ENCODE measurements at regions not wholly inside any gene's neighbourhood (a gene's known extent, or its start where the extent isn't known, plus 50 kb on each side); places are given as distances from the start of the nearest gene placed in this dataset.

DNA sequence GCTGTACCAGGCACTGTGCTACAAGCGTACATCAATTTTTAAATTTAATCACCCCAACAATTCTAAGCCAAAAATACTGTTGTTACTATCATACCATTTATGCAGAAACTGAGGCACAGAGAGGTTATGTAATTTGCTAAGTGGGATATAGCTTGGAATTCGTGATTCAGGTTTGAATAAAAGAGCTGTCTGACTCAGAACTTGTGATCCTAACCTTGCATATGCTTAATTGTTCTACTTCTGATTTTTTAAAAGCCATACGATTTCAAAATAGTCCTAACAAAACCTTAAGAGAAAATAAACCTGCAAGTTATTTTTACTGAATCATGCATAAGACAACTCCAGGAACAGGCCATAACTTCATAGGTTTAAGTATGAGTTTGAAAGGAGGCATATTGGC, 498.0 kb upstream of the CFAP20DC start (continued):
- TF ChIP-seq, protein P1, sequence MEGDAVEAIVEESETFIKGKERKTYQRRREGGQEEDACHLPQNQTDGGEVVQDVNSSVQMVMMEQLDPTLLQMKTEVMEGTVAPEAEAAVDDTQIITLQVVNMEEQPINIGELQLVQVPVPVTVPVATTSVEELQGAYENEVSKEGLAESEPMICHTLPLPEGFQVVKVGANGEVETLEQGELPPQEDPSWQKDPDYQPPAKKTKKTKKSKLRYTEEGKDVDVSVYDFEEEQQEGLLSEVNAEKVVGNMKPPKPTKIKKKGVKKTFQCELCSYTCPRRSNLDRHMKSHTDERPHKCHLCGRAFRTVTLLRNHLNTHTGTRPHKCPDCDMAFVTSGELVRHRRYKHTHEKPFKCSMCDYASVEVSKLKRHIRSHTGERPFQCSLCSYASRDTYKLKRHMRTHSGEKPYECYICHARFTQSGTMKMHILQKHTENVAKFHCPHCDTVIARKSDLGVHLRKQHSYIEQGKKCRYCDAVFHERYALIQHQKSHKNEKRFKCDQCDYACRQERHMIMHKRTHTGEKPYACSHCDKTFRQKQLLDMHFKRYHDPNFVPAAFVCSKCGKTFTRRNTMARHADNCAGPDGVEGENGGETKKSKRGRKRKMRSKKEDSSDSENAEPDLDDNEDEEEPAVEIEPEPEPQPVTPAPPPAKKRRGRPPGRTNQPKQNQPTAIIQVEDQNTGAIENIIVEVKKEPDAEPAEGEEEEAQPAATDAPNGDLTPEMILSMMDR (conservative IDR thresholded peaks at IDR 0.05; ENCODE audit: low read depth in 2 of 2): no peak
- TF ChIP-seq, protein P2, sequence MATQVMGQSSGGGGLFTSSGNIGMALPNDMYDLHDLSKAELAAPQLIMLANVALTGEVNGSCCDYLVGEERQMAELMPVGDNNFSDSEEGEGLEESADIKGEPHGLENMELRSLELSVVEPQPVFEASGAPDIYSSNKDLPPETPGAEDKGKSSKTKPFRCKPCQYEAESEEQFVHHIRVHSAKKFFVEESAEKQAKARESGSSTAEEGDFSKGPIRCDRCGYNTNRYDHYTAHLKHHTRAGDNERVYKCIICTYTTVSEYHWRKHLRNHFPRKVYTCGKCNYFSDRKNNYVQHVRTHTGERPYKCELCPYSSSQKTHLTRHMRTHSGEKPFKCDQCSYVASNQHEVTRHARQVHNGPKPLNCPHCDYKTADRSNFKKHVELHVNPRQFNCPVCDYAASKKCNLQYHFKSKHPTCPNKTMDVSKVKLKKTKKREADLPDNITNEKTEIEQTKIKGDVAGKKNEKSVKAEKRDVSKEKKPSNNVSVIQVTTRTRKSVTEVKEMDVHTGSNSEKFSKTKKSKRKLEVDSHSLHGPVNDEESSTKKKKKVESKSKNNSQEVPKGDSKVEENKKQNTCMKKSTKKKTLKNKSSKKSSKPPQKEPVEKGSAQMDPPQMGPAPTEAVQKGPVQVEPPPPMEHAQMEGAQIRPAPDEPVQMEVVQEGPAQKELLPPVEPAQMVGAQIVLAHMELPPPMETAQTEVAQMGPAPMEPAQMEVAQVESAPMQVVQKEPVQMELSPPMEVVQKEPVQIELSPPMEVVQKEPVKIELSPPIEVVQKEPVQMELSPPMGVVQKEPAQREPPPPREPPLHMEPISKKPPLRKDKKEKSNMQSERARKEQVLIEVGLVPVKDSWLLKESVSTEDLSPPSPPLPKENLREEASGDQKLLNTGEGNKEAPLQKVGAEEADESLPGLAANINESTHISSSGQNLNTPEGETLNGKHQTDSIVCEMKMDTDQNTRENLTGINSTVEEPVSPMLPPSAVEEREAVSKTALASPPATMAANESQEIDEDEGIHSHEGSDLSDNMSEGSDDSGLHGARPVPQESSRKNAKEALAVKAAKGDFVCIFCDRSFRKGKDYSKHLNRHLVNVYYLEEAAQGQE (IDR thresholded peaks at IDR 0.05; ENCODE audit: unreplicated experiment): no peak
- TF ChIP-seq STAT1 (IDR thresholded peaks at IDR 0.05; ENCODE audit: unreplicated experiment) (no peak), CREB1 (CRISPR knock-in tag; IDR thresholded peaks at IDR 0.05; ENCODE audit: low read depth) (no peak)

DNA sequence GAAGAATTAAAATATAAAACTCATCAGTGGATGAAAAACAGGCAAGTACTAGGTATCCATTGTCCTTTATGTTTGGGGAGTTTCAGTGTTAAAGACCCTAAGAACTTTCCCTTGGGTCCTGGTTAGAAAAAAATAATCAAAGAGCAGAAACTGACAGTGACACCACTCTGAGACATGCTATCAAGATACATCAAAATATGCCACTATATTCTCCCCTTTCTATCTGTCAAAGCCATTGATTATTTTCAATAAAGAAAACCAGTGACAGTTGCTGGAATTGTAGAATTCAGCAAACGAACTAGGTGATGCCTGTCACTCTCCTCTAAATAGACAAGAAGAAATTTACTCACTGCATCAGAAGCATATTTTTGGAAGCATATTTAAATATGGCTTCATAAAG, 496.7 kb upstream of the CFAP20DC start:
- Histone ChIP-seq H3F3A (replicated peaks; ENCODE audit: low read depth) (no peaks in the 10 kb centered on the region), H3K9me2 (ENCODE audit: insufficient read depth) (peaks cover 5% of the 10 kb centered on the region; the same call in 1 of the 2 replicates), H3K79me2 (replicated peaks; ENCODE audit: insufficient read depth) (no peaks in the 10 kb centered on the region), H2AFZ (no peak overlapping the region), H3K4me2 (no peak overlapping the region), H3K27me3 (ENCODE audit: insufficient read depth) (no peaks in the 10 kb centered on the region), H3K36me3 (ENCODE audit: insufficient read depth) (no peaks in the 10 kb centered on the region), H4K20me1 (replicated peaks; ENCODE audit: insufficient read depth) (no peaks in the 10 kb centered on the region), H3K4me3 (no peak overlapping the region), H3K27ac (ENCODE audit: low read depth) (no peak overlapping the region), H3K4me1 (ENCODE audit: insufficient read depth) (no peaks in the 10 kb centered on the region)
- Mint-ChIP-seq H3K36me3 (ENCODE audit: low read depth) (no peaks in the 10 kb centered on the region), H3K4me3 (no peak overlapping the region), H3K27ac (no peak overlapping the region), H3K27me3 (ENCODE audit: insufficient read depth, low read depth, poor library complexity) (no peaks in the 10 kb centered on the region), H3K4me1 (no peaks in the 10 kb centered on the region), H3K9me3 (no peaks in the 10 kb centered on the region)
- ATAC-seq (no peak), DNase-seq (ENCODE audit: low spot score) (no peak)
- TF ChIP-seq, protein P3, sequence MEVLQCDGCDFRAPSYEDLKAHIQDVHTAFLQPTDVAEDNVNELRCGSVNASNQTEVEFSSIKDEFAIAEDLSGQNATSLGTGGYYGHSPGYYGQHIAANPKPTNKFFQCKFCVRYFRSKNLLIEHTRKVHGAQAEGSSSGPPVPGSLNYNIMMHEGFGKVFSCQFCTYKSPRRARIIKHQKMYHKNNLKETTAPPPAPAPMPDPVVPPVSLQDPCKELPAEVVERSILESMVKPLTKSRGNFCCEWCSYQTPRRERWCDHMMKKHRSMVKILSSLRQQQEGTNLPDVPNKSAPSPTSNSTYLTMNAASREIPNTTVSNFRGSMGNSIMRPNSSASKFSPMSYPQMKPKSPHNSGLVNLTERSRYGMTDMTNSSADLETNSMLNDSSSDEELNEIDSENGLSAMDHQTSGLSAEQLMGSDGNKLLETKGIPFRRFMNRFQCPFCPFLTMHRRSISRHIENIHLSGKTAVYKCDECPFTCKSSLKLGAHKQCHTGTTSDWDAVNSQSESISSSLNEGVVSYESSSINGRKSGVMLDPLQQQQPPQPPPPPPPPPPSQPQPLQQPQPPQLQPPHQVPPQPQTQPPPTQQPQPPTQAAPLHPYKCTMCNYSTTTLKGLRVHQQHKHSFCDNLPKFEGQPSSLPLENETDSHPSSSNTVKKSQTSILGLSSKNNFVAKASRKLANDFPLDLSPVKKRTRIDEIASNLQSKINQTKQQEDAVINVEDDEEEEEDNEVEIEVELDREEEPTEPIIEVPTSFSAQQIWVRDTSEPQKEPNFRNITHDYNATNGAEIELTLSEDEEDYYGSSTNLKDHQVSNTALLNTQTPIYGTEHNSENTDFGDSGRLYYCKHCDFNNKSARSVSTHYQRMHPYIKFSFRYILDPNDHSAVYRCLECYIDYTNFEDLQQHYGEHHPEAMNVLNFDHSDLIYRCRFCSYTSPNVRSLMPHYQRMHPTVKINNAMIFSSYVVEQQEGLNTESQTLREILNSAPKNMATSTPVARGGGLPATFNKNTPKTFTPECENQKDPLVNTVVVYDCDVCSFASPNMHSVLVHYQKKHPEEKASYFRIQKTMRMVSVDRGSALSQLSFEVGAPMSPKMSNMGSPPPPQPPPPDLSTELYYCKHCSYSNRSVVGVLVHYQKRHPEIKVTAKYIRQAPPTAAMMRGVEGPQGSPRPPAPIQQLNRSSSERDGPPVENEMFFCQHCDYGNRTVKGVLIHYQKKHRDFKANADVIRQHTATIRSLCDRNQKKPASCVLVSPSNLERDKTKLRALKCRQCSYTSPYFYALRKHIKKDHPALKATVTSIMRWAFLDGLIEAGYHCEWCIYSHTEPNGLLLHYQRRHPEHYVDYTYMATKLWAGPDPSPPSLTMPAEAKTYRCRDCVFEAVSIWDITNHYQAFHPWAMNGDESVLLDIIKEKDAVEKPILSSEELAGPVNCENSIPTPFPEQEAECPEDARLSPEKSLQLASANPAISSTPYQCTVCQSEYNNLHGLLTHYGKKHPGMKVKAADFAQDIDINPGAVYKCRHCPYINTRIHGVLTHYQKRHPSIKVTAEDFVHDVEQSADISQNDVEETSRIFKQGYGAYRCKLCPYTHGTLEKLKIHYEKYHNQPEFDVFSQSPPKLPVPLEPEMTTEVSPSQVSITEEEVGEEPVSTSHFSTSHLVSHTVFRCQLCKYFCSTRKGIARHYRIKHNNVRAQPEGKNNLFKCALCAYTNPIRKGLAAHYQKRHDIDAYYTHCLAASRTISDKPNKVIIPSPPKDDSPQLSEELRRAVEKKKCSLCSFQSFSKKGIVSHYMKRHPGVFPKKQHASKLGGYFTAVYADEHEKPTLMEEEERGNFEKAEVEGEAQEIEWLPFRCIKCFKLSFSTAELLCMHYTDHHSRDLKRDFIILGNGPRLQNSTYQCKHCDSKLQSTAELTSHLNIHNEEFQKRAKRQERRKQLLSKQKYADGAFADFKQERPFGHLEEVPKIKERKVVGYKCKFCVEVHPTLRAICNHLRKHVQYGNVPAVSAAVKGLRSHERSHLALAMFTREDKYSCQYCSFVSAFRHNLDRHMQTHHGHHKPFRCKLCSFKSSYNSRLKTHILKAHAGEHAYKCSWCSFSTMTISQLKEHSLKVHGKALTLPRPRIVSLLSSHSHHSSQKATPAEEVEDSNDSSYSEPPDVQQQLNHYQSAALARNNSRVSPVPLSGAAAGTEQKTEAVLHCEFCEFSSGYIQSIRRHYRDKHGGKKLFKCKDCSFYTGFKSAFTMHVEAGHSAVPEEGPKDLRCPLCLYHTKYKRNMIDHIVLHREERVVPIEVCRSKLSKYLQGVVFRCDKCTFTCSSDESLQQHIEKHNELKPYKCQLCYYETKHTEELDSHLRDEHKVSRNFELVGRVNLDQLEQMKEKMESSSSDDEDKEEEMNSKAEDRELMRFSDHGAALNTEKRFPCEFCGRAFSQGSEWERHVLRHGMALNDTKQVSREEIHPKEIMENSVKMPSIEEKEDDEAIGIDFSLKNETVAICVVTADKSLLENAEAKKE (CRISPR knock-in tag; IDR thresholded peaks at IDR 0.05): no peak
- TF ChIP-seq POLR2AphosphoS5 (IDR thresholded peaks at IDR 0.05; ENCODE audit: low read depth): no peak
- TF ChIP-seq, protein P1 (conservative IDR thresholded peaks at IDR 0.05; ENCODE audit: low read depth in 2 of 2): no peak
- TF ChIP-seq, protein P4, sequence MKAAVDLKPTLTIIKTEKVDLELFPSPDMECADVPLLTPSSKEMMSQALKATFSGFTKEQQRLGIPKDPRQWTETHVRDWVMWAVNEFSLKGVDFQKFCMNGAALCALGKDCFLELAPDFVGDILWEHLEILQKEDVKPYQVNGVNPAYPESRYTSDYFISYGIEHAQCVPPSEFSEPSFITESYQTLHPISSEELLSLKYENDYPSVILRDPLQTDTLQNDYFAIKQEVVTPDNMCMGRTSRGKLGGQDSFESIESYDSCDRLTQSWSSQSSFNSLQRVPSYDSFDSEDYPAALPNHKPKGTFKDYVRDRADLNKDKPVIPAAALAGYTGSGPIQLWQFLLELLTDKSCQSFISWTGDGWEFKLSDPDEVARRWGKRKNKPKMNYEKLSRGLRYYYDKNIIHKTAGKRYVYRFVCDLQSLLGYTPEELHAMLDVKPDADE (IDR thresholded peaks at IDR 0.05): no peak
- TF ChIP-seq ZNF114 (CRISPR knock-in tag; IDR thresholded peaks at IDR 0.05): no peak
- no peak for TF ChIP-seq EZH2 (IDR thresholded peaks at IDR 0.05; ENCODE audit: low read depth, unreplicated experiment)
- no peak for TF ChIP-seq CREB1 (CRISPR knock-in tag; IDR thresholded peaks at IDR 0.05; ENCODE audit: low read depth)
